B cell (primary cell): ENCODE measurements at regions not wholly inside any gene's neighbourhood (a gene's known extent, or its start where the extent isn't known, plus 50 kb on each side); places are given as distances from the start of the nearest gene placed in this dataset.

Experiments
- ATAC-seq: fragments of 200-7000 bp; cut with Tn5 transposase; one replicate; pipeline ENCODE4 v1.10.0; 2021; ENCODE audit warnings: low read depth, mild to moderate bottlenecking, moderate number of reproducible peaks, moderate library complexity
- CTCF ChIA-PET: fragments of 350-600 bp; sonication (Branson Sonifier 250); formaldehyde crosslinking; loops from one replicate; lab custom pipeline; 2021; ENCODE audit warnings: antibody characterized with exemption, inconsistent platforms; lab: Charles Lee
- POLR2A ChIA-PET: fragments of 350-600 bp; sonication (Branson Sonifier 250); formaldehyde crosslinking; loops from one replicate; lab custom pipeline; 2021; ENCODE audit warnings: antibody characterized with exemption; lab: Charles Lee
- DNase-seq: peaks from one replicate; pipeline ENCODE4 v3.0.0; 2013
- H2AFZ ChIP-seq: 2 replicates; pipeline ENCODE4 v1.6.1; 2012; ENCODE audit warnings: mild to moderate bottlenecking, low read depth, low read length; ENCODE audit not compliant: insufficient read depth, poor library complexity, severe bottlenecking
- H3K27ac ChIP-seq, 2 donors: 1 replicate in 1 of 2; 2 replicates in 1 of 2; pipeline ENCODE4 v1.5.1; 2012 to 2013; ENCODE audit warnings: low read length in 2 of 2, mild to moderate bottlenecking in 2 of 2, moderate library complexity in 1 of 2
- H3K27me3 ChIP-seq, 4 experiments: fragments of 200-600 bp in 1 of 4; sonication (generic) in 1 of 4; replicated peaks in 1 of 4; 1 replicate in 2 of 4; 2 replicates in 2 of 4; pipeline versions ENCODE4 v1.6.1 to v1.7.0; 2013 to 2016; ENCODE audit warnings: low read length in 3 of 4, mild to moderate bottlenecking in 2 of 4, mixed read lengths in 1 of 4, moderate library complexity in 1 of 4; ENCODE audit not compliant: insufficient read depth in 4 of 4, control insufficient read depth in 3 of 4; ENCODE audit errors: control extremely low read depth in 1 of 4
- H3K36me3 ChIP-seq, 2 experiments: replicated peaks in 1 of 2; 1 replicate in 1 of 2; 2 replicates in 1 of 2; pipeline versions ENCODE4 v1.6.1 to v1.7.1; 2013; ENCODE audit warnings: low read length in 1 of 2; ENCODE audit not compliant: insufficient read depth in 2 of 2, control insufficient read depth in 1 of 2; ENCODE audit errors: control extremely low read depth in 1 of 2, extremely low read depth in 1 of 2
- H3K4me1 ChIP-seq, 2 donors: fragments of 200-600 bp in 1 of 2; sonication (generic) in 1 of 2; 1 replicate in 1 of 2; 2 replicates in 1 of 2; pipeline versions ENCODE4 v1.5.1 to v1.6.1; 2013 to 2017; ENCODE audit warnings: low read length in 2 of 2; ENCODE audit not compliant: control insufficient read depth in 2 of 2, insufficient read depth in 2 of 2
- H3K4me2 ChIP-seq: replicated peaks from 2 replicates; pipeline ENCODE3; 2012; ENCODE audit warnings: mild to moderate bottlenecking, low read depth, low read length; ENCODE audit not compliant: poor library complexity, severe bottlenecking
- H3K4me3 ChIP-seq, 5 experiments: fragments of 200-600 bp in 1 of 5; sonication (generic) in 1 of 5; 1 replicate in 3 of 5; 2 replicates in 2 of 5; pipeline versions ENCODE4 v1.5.1 to v1.7.0; 2011 to 2016; ENCODE audit warnings: low read length in 4 of 5, mild to moderate bottlenecking in 4 of 5, low read depth in 2 of 5, control low read depth in 1 of 5, moderate library complexity in 1 of 5; ENCODE audit not compliant: insufficient read depth in 1 of 5; ENCODE audit errors: control extremely low read depth in 1 of 5, extremely low read depth in 1 of 5
- H3K79me2 ChIP-seq: fragments of 200-600 bp; sonication (generic); one replicate; pipeline ENCODE4 v1.6.0; 2016; ENCODE audit warnings: low read length; ENCODE audit not compliant: control insufficient read depth, insufficient read depth
- H3K9ac ChIP-seq: fragments of 200-600 bp; sonication (generic); 2 replicates; pipeline ENCODE4 v1.6.1; 2017; ENCODE audit warnings: mild to moderate bottlenecking, low read length, moderate library complexity
- H3K9me3 ChIP-seq, 3 donors: one replicate each; pipeline versions ENCODE4 v1.6.1 to v1.7.1; 2013; ENCODE audit warnings: low read length in 2 of 3; ENCODE audit not compliant: control insufficient read depth in 2 of 3, insufficient read depth in 1 of 3; ENCODE audit errors: control extremely low read depth in 1 of 3
- H4K20me1 ChIP-seq: 2 replicates; pipeline ENCODE4 v1.6.0; 2012; ENCODE audit warnings: mild to moderate bottlenecking, low read length; ENCODE audit not compliant: insufficient read depth, control insufficient read depth, poor library complexity, severe bottlenecking
- H3K27ac Mint-ChIP-seq: one replicate; pipeline ENCODE4 v1.8.0; 2021; ENCODE audit warnings: mixed read lengths
- H3K27me3 Mint-ChIP-seq: one replicate; pipeline ENCODE4 v1.8.0; 2021; ENCODE audit warnings: mixed read lengths
- H3K4me1 Mint-ChIP-seq: one replicate; pipeline ENCODE4 v1.8.0; 2021; ENCODE audit warnings: mixed read lengths
- H3K4me3 Mint-ChIP-seq: one replicate; pipeline ENCODE4 v1.8.0; 2021; ENCODE audit warnings: mixed read lengths
- H3K9me3 Mint-ChIP-seq: one replicate; pipeline ENCODE4 v1.8.0; 2022; ENCODE audit warnings: mixed read lengths; ENCODE audit not compliant: insufficient read depth
- EZH2 ChIP-seq: IDR thresholded peaks from 2 replicates; pipeline ENCODE4 v1.6.1; 2012; ENCODE audit warnings: borderline replicate concordance, low read depth, mild to moderate bottlenecking, moderate library complexity, low read length; ENCODE audit not compliant: insufficient read depth, poor library complexity, severe bottlenecking
- WGBS: methylation state at CpG from one replicate; pipeline ENCODE4 v1.1.5; 2013; ENCODE audit warnings: missing lambda C conversion rate; ENCODE audit not compliant: insufficient coverage; 5-methylcytosine and 5-hydroxymethylcytosine counted together
- intact Hi-C: fragments of 100-400 bp; cut with micrococcal nuclease; formaldehyde crosslinking; loops from one replicate; pipeline ENCODE4 v1.10.0; 2022
- TF ChIP-seq, protein P1 (sequence below): fragments of 200-600 bp; IDR thresholded peaks from one replicate; pipeline ENCODE4 v1.8.0; 2022; ENCODE audit warnings: antibody characterized with exemption, mild to moderate bottlenecking

DNA sequence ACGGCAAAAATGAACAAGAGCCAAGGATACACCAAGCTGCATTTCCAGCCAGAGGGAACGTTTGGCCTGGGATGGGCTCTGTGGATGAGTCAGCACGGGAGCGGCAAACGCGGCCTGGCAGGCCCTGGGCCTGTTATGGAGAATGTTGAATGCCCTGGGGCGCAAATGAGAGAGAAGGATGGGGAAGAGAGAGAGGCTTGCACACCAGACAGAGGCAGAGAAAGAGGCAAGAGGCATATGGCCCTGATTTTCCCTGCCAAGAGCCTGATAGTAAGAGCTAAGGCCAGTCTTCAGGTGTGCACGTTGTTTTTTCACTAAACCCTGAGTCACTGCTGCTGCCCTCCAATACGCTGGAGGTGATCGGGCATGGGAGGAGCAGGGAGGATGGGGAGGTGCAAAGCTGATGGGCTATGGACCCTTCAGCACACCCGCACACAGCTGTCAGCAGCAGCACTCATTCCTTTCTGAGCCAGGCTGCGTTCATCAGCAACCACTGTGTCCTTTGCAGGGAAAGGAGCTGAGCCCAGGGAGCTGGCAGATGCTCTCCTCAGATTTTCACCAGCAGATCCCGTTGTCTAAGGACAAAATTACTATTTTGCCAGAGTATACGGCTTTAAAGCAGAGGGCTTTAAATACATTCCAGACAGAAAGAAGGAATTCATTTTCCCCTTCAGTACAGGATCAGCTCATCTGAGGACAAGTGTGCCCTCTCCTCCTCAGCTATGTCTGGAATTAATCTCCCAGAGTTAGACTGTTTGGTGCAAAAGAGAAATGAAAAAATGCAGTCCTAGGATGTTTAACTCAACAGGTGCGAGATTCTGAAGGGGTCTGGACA, 61.7 kb upstream of the SLC22A23 start:
- Mint-ChIP-seq H3K4me1 (no peaks in the 10 kb centered on the region), H3K4me3 (no peak overlapping the region), H3K9me3 (no peaks in the 10 kb centered on the region), H3K27ac (no peak overlapping the region), H3K27me3 (peaks cover 28% of the 10 kb centered on the region)
- no peaks in the 10 kb centered on the region for H3K27me3 ChIP-seq
- H3K4me2 ChIP-seq = no peak overlapping the region
- CTCF ChIA-PET = interaction anchor here (0.6 kb wide), 1 partner anchor 229 kb away, joined by 3 read pairs; no protein-coding TSS in a partner anchor
- no peak overlapping the region for H3K27ac ChIP-seq
- no peaks in the 10 kb centered on the region for H3K36me3 ChIP-seq
- no peak for ATAC-seq
- intact Hi-C loops = no loop called here
- TF ChIP-seq, protein P1, sequence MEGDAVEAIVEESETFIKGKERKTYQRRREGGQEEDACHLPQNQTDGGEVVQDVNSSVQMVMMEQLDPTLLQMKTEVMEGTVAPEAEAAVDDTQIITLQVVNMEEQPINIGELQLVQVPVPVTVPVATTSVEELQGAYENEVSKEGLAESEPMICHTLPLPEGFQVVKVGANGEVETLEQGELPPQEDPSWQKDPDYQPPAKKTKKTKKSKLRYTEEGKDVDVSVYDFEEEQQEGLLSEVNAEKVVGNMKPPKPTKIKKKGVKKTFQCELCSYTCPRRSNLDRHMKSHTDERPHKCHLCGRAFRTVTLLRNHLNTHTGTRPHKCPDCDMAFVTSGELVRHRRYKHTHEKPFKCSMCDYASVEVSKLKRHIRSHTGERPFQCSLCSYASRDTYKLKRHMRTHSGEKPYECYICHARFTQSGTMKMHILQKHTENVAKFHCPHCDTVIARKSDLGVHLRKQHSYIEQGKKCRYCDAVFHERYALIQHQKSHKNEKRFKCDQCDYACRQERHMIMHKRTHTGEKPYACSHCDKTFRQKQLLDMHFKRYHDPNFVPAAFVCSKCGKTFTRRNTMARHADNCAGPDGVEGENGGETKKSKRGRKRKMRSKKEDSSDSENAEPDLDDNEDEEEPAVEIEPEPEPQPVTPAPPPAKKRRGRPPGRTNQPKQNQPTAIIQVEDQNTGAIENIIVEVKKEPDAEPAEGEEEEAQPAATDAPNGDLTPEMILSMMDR = no peak
- TF ChIP-seq EZH2 = no peak
- WGBS = 88% methylated on average over 14 of the region's 15 CpGs
- DNase-seq = no peak
- H3K4me3 ChIP-seq = no peak overlapping the region
- POLR2A ChIA-PET = no interaction called here
- no peaks in the 10 kb centered on the region for H3K4me1 ChIP-seq
- no peaks in the 10 kb centered on the region for H3K9me3 ChIP-seq
- no peaks in the 10 kb centered on the region for H4K20me1 ChIP-seq
- no peak overlapping the region for H3K9ac ChIP-seq
- H2AFZ ChIP-seq = no peak overlapping the region
- H3K79me2 ChIP-seq = no peaks in the 10 kb centered on the region

DNA sequence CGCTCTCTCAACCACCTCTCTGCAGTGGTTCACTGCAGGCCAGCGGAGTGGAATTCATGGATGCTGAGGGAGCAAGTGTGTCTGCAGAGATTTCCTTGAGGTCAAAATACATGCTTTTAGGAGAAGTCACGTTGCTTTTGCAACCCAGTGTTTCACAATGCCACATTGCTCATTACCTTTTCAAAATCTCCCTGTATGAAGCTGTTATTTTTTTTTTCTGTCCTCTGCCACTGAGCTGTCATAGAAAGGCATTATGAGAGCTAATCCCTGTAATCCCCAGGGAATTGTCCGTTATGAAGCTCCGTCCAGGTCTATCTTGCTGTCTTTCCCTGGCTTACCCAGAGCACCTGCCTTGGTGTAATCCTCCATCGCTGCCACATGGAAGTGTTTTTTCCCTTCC, 60.5 kb upstream of the SLC22A23 start:
- peaks cover 30% of the 10 kb centered on the region for H3K27me3 Mint-ChIP-seq
- H3K27ac Mint-ChIP-seq = no peak overlapping the region
- H3K9me3 Mint-ChIP-seq = no peaks in the 10 kb centered on the region
- ATAC-seq = no peak
- intact Hi-C loops = no loop called here
- ChIA-PET CTCF (no interaction called here), POLR2A (no interaction called here)
- H3K36me3 ChIP-seq = no peaks in the 10 kb centered on the region
- no peaks in the 10 kb centered on the region for H3K4me1 ChIP-seq
- H2AFZ ChIP-seq = no peak overlapping the region
- no peaks in the 10 kb centered on the region for H3K4me1 Mint-ChIP-seq
- no peaks in the 10 kb centered on the region for H3K9me3 ChIP-seq
- peaks cover 0 to 2% (median under 1%) of the 10 kb centered on the region in 4 experiments for H3K27me3 ChIP-seq
- H3K79me2 ChIP-seq = no peaks in the 10 kb centered on the region
- 72% methylated on average over 5 of the region's 6 CpGs for WGBS
- no peak overlapping the region for H3K4me3 ChIP-seq
- H3K4me3 Mint-ChIP-seq = no peak overlapping the region
- H3K27ac ChIP-seq = no peak overlapping the region
- TF ChIP-seq, protein P1 = no peak
- H4K20me1 ChIP-seq = no peaks in the 10 kb centered on the region
- H3K4me2 ChIP-seq = no peak overlapping the region
- H3K9ac ChIP-seq = no peak overlapping the region
- no peak for DNase-seq
